ENCODE measurements at regions not wholly inside any gene's neighbourhood (a gene's known extent, or its start where the extent isn't known, plus 50 kb on each side); places are given as distances from the start of the nearest gene placed in this dataset.

DNA sequence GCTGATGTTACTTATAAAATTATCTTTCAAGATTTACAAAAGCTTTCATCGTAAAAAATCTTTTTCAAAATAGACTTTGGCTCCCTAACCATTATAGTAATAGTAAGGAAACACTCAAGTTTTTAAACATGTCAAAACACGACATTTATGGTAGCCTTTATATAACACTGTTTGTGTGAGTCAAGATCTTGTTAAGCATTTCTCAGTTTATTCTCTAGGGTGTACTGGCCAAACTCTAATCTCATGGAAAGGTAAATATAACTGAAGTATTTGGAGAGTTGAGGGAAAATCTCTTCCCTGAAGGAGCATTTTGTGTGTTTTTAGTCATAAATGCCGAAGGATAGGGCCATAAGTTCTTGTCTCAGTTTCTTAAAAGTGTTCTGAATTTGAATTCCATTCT lies 790.9 kb upstream of the NCAM2 start:
- TF ChIP-seq YY1 (IDR thresholded peaks at IDR 0.05; ENCODE audit: extremely low read depth, insufficient replicate concordance, low read depth, low read length) (no peak), EGR1 (IDR thresholded peaks at IDR 0.05; ENCODE audit: low read depth) (no peak), EZH2 (IDR thresholded peaks at IDR 0.05) (no peak), ZBTB33 (IDR thresholded peaks at IDR 0.05; ENCODE audit: extremely low read depth, insufficient replicate concordance, low read length) (no peak), CBX3 (IDR thresholded peaks at IDR 0.05; ENCODE audit: low read depth) (no peak), POLR2A (IDR thresholded peaks at IDR 0.05; ENCODE audit: borderline replicate concordance, extremely low read depth, insufficient read depth, insufficient read length) (no peak), SRF (IDR thresholded peaks at IDR 0.05; ENCODE audit: low read depth) (no peak), REST (IDR thresholded peaks at IDR 0.05; ENCODE audit: low read depth) (no peak), ZFX (IDR thresholded peaks at IDR 0.05) (no peak)
- TF ChIP-seq, protein P1, sequence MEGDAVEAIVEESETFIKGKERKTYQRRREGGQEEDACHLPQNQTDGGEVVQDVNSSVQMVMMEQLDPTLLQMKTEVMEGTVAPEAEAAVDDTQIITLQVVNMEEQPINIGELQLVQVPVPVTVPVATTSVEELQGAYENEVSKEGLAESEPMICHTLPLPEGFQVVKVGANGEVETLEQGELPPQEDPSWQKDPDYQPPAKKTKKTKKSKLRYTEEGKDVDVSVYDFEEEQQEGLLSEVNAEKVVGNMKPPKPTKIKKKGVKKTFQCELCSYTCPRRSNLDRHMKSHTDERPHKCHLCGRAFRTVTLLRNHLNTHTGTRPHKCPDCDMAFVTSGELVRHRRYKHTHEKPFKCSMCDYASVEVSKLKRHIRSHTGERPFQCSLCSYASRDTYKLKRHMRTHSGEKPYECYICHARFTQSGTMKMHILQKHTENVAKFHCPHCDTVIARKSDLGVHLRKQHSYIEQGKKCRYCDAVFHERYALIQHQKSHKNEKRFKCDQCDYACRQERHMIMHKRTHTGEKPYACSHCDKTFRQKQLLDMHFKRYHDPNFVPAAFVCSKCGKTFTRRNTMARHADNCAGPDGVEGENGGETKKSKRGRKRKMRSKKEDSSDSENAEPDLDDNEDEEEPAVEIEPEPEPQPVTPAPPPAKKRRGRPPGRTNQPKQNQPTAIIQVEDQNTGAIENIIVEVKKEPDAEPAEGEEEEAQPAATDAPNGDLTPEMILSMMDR (IDR thresholded peaks at IDR 0.05 in 2 of 3, conservative IDR thresholded peaks at IDR 0.05 in 1 of 3; ENCODE audit: borderline replicate concordance in 1 of 3, insufficient read depth in 1 of 3, low read depth in 2 of 3, low read length in 2 of 3), result no peak
- TF ChIP-seq, protein P2, sequence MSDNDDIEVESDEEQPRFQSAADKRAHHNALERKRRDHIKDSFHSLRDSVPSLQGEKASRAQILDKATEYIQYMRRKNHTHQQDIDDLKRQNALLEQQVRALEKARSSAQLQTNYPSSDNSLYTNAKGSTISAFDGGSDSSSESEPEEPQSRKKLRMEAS (IDR thresholded peaks at IDR 0.05), result no peak

Data from HCT116 (cell line).